ENCODE measurements at regions not wholly inside any gene's neighbourhood (a gene's known extent, or its start where the extent isn't known, plus 50 kb on each side); places are given as distances from the start of the nearest gene placed in this dataset.

DNA sequence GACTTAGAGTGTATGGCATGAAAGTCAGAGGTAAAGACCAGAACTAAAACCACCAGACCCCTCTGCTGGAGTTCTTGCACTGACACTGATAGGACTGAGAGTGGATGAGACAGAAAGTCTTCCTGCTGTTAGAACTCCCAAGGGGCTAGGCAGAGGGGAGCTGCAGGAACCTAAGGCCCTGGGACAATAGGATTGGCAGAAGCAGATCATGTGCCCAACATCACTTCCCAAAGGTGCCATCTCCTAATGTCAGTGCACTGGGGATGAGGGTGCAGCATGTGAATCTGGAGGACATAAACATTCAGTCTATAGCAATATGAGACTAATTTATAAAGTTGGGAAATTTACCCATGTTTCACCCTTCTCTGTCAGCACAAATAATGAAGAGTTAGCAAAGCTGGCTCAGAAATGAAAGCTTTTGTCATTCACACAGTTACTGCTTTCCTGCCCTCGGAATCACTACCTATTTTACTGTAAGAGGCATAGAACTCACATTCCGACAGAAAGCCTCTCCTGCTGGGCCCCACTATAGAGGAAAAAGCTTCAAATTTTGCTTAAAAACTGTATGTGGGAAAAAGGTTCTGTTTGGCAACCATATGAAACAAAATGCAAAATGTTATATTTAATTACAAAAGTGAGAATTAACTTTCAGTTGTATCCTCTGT is 49.9 kb upstream of the SSX2IP start:
- TF ChIP-seq, protein P1, sequence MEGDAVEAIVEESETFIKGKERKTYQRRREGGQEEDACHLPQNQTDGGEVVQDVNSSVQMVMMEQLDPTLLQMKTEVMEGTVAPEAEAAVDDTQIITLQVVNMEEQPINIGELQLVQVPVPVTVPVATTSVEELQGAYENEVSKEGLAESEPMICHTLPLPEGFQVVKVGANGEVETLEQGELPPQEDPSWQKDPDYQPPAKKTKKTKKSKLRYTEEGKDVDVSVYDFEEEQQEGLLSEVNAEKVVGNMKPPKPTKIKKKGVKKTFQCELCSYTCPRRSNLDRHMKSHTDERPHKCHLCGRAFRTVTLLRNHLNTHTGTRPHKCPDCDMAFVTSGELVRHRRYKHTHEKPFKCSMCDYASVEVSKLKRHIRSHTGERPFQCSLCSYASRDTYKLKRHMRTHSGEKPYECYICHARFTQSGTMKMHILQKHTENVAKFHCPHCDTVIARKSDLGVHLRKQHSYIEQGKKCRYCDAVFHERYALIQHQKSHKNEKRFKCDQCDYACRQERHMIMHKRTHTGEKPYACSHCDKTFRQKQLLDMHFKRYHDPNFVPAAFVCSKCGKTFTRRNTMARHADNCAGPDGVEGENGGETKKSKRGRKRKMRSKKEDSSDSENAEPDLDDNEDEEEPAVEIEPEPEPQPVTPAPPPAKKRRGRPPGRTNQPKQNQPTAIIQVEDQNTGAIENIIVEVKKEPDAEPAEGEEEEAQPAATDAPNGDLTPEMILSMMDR (IDR thresholded peaks at IDR 0.05): no peak
- TF ChIP-seq ZFX (IDR thresholded peaks at IDR 0.05; ENCODE audit: borderline replicate concordance): no peak

All from 22Rv1 (cell line).